GM18520 (cell line): ENCODE measurements at regions not wholly inside any gene's neighbourhood (a gene's known extent, or its start where the extent isn't known, plus 50 kb on each side); places are given as distances from the start of the nearest gene placed in this dataset.
"Not testable (repeated sequence)": the region's sequence is repeated elsewhere in the genome, so short reads cannot be mapped to it uniquely, and the experiment has no call there.

Experiments
- ATAC-seq: cut with Tn5 transposase; IDR thresholded peaks from one replicate; pipeline ENCODE4 v1.9.1; 2021; ENCODE audit not compliant: unreplicated experiment

- ATAC-seq: not testable (repeated sequence)
Measured at GRCh38 chrX:76774912-76775311, 347.4 kb downstream of the MAGEE1 start.

- no peak for ATAC-seq
Measured at GRCh38 chrX:76796311-76796710, 368.8 kb downstream of the MAGEE1 start.

GRCh38 chrX:76802708-76803107, 375.2 kb downstream of the MAGEE1 start:
- no peak for ATAC-seq

GRCh38 chrX:76815754-76816153, 388.2 kb downstream of the MAGEE1 start:
- no peak for ATAC-seq

DNA sequence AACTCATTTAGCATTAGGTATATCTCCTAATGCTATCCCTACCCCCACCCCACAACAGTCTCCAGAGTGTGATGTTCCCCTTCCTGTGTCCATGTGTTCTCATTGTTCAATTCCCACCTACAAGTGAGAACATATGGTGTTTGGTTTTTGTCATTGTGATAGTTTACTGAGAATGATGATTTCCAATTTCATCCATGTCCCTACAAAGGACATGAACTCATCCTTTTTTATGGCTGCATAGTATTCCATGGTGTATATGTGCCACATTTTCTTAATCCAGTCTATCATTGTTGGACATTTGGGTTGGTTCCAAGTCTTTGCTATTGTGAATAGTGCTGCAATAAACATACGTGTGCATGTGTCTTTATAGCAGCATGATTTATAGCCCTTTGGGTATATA, 389.8 kb downstream of the MAGEE1 start:
- ATAC-seq: not testable (repeated sequence)

GRCh38 chrX:76821276-76821675, 393.8 kb downstream of the MAGEE1 start:
- no peak for ATAC-seq

DNA sequence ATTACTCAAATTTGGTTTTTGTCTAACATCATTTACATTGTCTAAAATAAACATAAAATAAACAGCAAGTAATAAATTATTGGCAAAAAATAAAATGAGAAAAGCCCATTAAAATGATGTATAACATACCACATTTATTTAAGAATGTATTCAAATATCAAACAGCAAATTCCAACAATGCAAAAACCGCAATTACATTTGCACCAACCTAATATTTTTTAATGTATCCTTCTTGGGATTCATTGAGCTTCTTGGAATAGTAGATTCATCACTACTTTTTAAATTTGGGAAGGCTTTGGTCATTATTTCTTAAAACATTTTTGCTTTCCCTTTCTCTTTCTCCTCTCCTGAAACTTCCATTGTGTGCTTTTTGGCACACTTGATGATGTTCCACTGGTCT, 400.2 kb downstream of the MAGEE1 start:
- ATAC-seq: no peak

GRCh38 chrX:76840902-76841301, 413.4 kb downstream of the MAGEE1 start:
- not testable (repeated sequence) for ATAC-seq

- ATAC-seq: no peak
Measured at GRCh38 chrX:76850851-76851250, 423.3 kb downstream of the MAGEE1 start.

- no peak for ATAC-seq
Measured at GRCh38 chrX:76862509-76862908, 435.0 kb downstream of the MAGEE1 start.

- ATAC-seq: no peak
Measured at GRCh38 chrX:76893930-76894329, 466.4 kb downstream of the MAGEE1 start.

GRCh38 chrX:76915836-76916235, 488.3 kb downstream of the MAGEE1 start:
- no peak for ATAC-seq

DNA sequence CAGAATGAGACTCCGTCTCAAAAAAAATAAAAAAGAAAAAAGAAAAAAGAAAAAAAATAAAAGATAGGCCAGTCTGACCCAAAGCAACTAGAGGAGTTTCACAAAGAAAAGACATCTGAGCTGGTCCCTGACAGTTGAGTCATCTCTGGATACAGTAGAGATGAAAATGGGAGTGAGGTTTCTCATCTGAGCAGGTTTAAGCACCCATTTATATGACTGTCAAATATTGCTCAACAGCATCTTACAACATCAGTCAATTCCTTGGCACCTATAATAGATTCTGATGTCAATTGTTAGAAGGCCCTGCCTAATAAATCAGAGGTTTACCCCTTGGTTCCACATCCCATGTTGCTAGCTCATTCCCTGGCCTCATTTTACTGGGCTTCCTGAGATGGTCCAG, 490.5 kb downstream of the MAGEE1 start:
- ATAC-seq: no peak

DNA sequence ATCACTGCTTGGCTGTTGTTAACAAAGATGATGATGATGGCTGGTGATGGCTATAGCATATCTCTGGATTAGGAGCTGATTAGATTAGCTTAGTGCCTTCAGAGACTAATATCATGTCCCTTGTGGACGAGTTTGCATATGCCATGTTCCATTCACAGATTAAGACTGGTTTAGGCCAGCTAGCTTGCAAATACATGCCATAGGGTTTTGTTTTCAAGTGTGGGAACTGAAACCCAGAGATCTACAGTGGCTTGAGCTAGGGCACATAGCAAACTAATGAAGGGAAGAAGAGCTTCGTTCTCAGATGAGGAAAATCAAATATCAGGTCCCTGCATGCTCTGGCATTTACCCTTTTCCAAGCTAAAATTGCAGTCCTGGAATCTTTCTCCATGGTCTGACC, 492.3 kb downstream of the MAGEE1 start:
- no peak for ATAC-seq

DNA sequence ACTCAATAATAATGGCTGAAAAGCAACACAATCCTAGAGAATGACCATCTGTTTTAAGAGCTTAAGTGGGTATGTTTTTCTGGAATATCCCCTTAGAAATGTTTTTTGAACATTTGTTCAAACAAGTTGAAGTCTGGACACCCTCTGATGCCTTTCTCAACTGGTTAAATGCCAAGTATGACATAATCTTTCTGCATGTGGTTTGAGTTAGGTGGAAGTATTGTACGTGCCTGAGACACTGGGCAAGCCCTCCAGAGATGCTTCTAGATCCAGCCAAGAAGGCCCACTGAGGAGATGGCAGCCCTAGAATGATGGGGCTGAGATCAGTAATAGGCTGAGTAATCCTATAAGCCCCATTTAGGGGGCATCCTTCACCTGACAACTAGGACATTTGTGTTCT, 493.1 kb downstream of the MAGEE1 start:
- no peak for ATAC-seq

DNA sequence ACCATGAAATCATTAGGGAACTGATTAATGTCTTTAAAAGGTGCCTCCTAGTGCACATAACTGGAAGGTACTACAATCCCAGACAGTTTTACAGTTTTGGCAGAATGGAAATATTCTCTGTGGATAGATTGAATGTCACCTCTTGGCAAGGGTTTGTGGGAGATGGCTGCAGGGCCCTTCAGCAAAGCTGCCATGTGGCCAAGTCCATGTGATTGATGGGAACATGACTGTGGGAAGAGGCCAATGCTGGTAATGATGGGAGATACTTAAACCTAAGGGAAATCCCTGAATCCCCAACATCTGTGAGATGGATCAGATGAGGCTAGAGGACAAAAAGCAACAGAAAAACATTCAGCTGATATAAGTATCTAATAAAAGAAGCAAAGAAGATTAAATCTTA, 493.7 kb downstream of the MAGEE1 start:
- ATAC-seq: no peak

DNA sequence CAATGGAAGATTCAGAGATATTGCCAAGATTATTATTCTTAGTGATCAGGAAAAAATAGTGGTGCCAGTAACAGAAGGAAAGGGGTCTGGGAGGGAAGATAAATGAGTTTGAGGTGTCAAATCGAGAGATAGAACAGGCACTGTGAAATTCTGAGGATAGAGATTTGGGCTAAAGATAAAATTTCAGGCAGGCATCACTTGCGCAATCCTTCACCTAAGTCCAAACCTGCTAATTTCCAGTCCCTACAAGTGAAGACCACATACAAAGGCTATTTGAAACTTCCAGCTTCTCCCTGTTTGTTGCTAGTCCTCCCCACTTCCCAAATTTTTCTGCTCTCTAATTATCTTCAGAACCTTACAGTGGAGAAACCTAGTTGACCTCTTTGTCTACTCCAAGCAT, 494.6 kb downstream of the MAGEE1 start:
- no peak for ATAC-seq

DNA sequence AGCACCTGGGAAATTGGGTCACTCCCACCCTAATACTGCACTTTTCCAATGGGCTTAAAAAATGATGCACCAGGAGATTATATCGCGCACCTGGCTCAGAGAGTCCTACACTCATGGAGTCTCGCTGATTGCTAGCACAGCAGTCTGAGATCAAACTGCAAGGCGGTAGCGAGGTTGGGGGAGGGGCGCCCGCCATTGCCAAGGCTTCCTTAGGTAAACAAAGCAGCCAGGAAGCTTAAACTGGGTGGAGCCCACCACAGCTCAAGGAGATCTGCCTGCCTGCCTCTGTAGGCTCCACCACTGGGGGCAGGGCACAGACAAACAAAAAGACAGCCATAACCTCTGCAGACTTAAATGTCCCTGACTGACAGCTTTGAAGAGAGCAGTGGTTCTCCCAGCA, 497.1 kb downstream of the MAGEE1 start:
- ATAC-seq: not testable (repeated sequence)

GRCh38 chrX:76931518-76931917, 504.0 kb downstream of the MAGEE1 start:
- ATAC-seq: peak; percentile 43

- ATAC-seq: no peak
Measured at GRCh38 chrX:76957485-76957884, 489.7 kb upstream of the FGF16 start.

DNA sequence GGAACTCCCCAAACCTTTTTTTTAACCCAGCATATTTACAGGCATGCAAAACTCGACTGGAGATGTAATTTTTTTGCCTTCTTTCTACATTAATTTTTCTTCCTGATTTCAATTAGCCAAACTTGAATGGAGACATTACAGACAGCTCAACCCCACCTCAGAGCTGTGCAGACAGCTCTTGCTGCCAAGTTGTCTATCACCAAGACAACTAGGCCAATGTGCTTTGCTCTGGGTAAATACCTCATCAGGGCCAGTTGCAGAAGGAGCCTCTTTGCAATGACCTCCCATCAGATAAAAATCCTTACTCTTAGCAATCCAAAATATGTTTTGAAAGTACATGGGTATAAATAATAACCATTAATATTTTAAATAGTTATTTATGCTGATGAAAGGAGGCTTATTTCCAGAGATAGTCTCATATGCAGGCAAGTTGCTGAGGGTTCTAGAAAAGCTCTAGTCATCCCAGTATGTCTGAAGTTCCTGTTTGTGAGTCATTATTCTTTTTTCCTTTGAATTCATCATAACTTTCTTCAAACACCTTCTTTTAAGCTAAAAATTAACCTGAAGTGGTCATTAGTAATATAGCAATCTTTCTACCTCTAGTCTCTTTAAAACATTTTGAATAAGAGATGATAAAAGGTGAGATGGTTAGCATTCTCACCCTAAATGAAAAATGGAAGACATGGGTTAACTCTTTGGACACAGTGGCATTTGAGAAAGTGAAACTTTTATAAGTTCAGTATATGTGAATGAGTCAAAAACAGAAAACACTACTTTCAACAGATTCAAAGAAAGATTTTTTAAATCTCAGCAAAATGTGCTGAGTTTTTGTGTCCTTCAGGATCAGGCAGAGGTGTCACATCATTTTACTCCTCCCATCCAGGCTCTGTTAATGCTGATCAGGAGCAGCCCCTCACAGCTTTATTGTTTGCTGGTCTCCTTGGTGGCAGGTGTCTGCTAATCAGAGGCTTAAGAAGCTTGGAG, 475.5 kb upstream of the FGF16 start:
- peak; percentile 51 for ATAC-seq

DNA sequence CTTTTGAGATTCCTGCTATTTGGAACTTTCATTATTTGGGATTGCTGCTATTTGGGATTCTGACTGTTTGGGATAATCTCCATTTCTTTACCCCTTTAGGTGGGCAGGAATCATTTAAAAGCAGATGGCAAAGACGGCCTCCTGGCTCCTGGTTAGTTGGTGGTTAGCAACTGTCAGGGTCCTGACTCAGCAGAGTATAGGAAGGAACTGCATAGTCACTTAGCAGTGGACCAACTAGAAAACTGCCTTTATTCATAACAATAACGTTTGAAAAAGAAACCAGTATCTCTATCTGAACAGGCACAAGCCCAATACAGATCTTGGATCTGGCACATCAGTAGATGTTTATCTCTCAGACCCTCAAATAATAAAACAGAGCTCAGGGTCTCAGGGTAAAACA, 469.7 kb upstream of the FGF16 start:
- ATAC-seq: no peak

DNA sequence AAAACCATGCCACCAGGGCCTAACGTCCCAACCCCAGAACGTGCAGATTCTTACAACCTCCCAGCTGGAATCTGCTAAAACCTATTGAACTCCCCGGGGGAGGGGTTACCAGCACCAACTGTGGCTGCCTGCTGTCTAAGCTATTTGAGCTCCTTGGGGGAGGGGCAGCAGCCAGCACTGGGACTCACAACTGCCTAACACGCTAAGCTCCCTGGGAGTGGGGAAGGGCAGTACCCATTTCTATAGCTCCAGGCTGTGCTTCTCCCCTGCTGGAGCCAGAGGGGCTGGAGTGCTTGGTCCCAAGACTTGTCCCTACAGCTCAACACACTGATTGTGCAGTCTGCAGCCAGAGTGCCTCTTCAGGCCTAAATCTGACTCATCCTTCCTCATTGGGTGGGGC, 459.8 kb upstream of the FGF16 start:
- no peak for ATAC-seq
